GM12878 (cell line): ENCODE measurements at regions not wholly inside any gene's neighbourhood (a gene's known extent, or its start where the extent isn't known, plus 50 kb on each side); places are given as distances from the start of the nearest gene placed in this dataset.
A peak's percentile ranks its signal among the peaks of the same experiment; 100 is the strongest.

ENCODE experiments used
- ATAC-seq: fragments of 200-7000 bp; cut with Tn5 transposase; 3 replicates; pipeline ENCODE4 v1.9.1; 2020; ENCODE audit warnings: mild to moderate bottlenecking, moderate library complexity
- BruUV-seq: library from RNA; stranded (reverse); fragments of 400-500 nt; replicated peaks from 2 replicates; lab custom pipeline; 2021; lab: Mats Ljungman, UMichigan
- CTCF ChIA-PET: fragments of 300-600 bp; sonication (Branson Sonifier 250); formaldehyde crosslinking; extraction: SDS; loops from one replicate; lab custom pipeline; 2021; ENCODE audit warnings: inconsistent platforms; lab: Yijun Ruan, JAX
- POLR2A ChIA-PET: fragments of 350-600 bp; formaldehyde crosslinking; extraction: SDS; loops from one replicate; lab custom pipeline; 2021; ENCODE audit warnings: inconsistent platforms; lab: Charles Lee
- RAD21 ChIA-PET: fragments of 300-600 bp; sonication (Branson Sonifier 250); formaldehyde crosslinking; loops from one replicate; lab custom pipeline; 2023; ENCODE audit warnings: antibody characterized with exemption; ENCODE audit not compliant: unreplicated experiment; lab: Charles Lee
- SMC1A ChIA-PET: fragments of 300-600 bp; sonication (Branson Sonifier 250); formaldehyde crosslinking; loops from one replicate; lab custom pipeline; 2023; ENCODE audit not compliant: unreplicated experiment, uncharacterized antibody; lab: Charles Lee
- DNase-seq: peaks from one replicate; pipeline ENCODE4 v3.0.0-alpha.2; 2011; ENCODE audit warnings: low read depth, low spot score
- FAIRE-seq: peaks from 3 replicates; lab custom pipeline; 2011; peaks lifted over from hg19 to GRCh38; lab: Jason Lieb, UNC
- H2AFZ ChIP-seq: 2 replicates; pipeline ENCODE4 v1.6.0; 2011; ENCODE audit warnings: low read depth, low read length, control low read depth; ENCODE audit not compliant: control insufficient read depth
- H3K27ac ChIP-seq: 2 replicates; pipeline ENCODE4 v1.5.1; 2011; ENCODE audit warnings: control low read depth; ENCODE audit not compliant: control insufficient read depth, insufficient read depth
- H3K27me3 ChIP-seq, 2 experiments: replicated peaks in 1 of 2; 2 replicates each; pipeline versions ENCODE4 v1.6.0 to v1.6.1; 2011; ENCODE audit warnings: low read length in 1 of 2; ENCODE audit not compliant: control insufficient read depth in 2 of 2, insufficient read depth in 2 of 2
- H3K36me3 ChIP-seq, 2 experiments: 2 replicates each; pipeline ENCODE4 v1.5.1; 2011; ENCODE audit warnings: low read length in 1 of 2; ENCODE audit not compliant: control insufficient read depth in 2 of 2, insufficient read depth in 2 of 2
- H3K4me1 ChIP-seq: 2 replicates; pipeline ENCODE4 v1.6.1; 2011; ENCODE audit warnings: mild to moderate bottlenecking, low read length, moderate library complexity, mixed read lengths; ENCODE audit not compliant: control insufficient read depth, insufficient read depth
- H3K4me2 ChIP-seq: 2 replicates; pipeline ENCODE4 v1.6.0; 2011; ENCODE audit warnings: control low read depth; ENCODE audit not compliant: control insufficient read depth, insufficient read depth
- H3K4me3 ChIP-seq: fragments of 200-600 bp; sonication (generic); 2 replicates; pipeline ENCODE4 v1.5.1; 2016
- H3K79me2 ChIP-seq: 2 replicates; pipeline ENCODE4 v1.6.0; 2011; ENCODE audit warnings: low read length; ENCODE audit not compliant: control insufficient read depth, insufficient read depth
- H3K9ac ChIP-seq: 2 replicates; pipeline ENCODE4 v1.8.0; 2011; ENCODE audit warnings: low read length, control low read depth, mixed read lengths; ENCODE audit not compliant: control insufficient read depth, insufficient read depth
- H3K9me3 ChIP-seq: replicated peaks from 3 replicates; pipeline ENCODE4 v1.5.1; 2011; ENCODE audit warnings: mild to moderate bottlenecking, low read length; ENCODE audit not compliant: control insufficient read depth, insufficient read depth
- H4K20me1 ChIP-seq: 2 replicates; pipeline ENCODE4 v1.6.0; 2011; ENCODE audit not compliant: control insufficient read depth, insufficient read depth
- ATF3 ChIP-seq: IDR thresholded peaks from 2 replicates; pipeline ENCODE4 v1.6.1; 2011; ENCODE audit warnings: low read depth, mild to moderate bottlenecking, low read length, moderate library complexity, borderline replicate concordance; ENCODE audit errors: extremely low read depth
- KDM1A ChIP-seq: fragments of 200-600 bp; sonication (generic); IDR thresholded peaks from 2 replicates; pipeline ENCODE4 v1.6.1; 2016; ENCODE audit warnings: borderline replicate concordance
- MXI1 ChIP-seq: fragments of 150-350 bp; IDR thresholded peaks from 2 replicates; pipeline ENCODE4 v1.6.1; 2011; ENCODE audit warnings: low read depth, mild to moderate bottlenecking, inconsistent platforms, low read length, improper control_type of control experiment
- RAD21 ChIP-seq: IDR thresholded peaks from 2 replicates; pipeline ENCODE4 v1.6.1; 2011; ENCODE audit warnings: mild to moderate bottlenecking, low read depth, low read length, moderate library complexity; ENCODE audit not compliant: insufficient read depth
- ZNF592 ChIP-seq: fragments of 450-650 bp; IDR thresholded peaks from 2 replicates; pipeline ENCODE4 v1.6.1; 2017; ENCODE audit warnings: mild to moderate bottlenecking, moderate library complexity
- ZSCAN29 ChIP-seq: fragments of 450-650 bp; IDR thresholded peaks from 2 replicates; pipeline ENCODE4 v1.6.1; 2017; ENCODE audit warnings: mild to moderate bottlenecking, moderate library complexity
- WGBS: methylation state at CpG from one replicate; pipeline ENCODE4 v1.1.6; 2016; ENCODE audit warnings: low lambda C conversion rate; ENCODE audit not compliant: insufficient replicate concordance, insufficient coverage; ENCODE audit errors: missing lambda C conversion rate; 5-methylcytosine and 5-hydroxymethylcytosine counted together
- in situ Hi-C: fragments of 300-500 bp; cut with MboI; formaldehyde crosslinking; loops from 9 replicates; pipeline ENCODE4 v1.14.3; 2018; ENCODE audit warnings: mixed read lengths
- intact Hi-C: fragments of 100-400 bp; cut with micrococcal nuclease; formaldehyde crosslinking; loops from one replicate; pipeline ENCODE4 v1.14.2; 2022; ENCODE audit not compliant: unreplicated experiment

- 50% methylated on average over 6 of the region's 6 CpGs for WGBS
- Histone ChIP-seq H3K9me3 (no peaks in the 10 kb centered on the region), H3K4me2 (no peak overlapping the region), H3K36me3 (no peaks in the 10 kb centered on the region), H2AFZ (no peak overlapping the region), H3K79me2 (no peaks in the 10 kb centered on the region), H3K4me1 (no peaks in the 10 kb centered on the region), H3K4me3 (no peak overlapping the region), H3K27ac (no peak overlapping the region), H4K20me1 (no peaks in the 10 kb centered on the region), H3K9ac (no peak overlapping the region), H3K27me3 (no peaks in the 10 kb centered on the region)
- intact Hi-C loops (no loop called here), in situ Hi-C loops (no loop called here)
- ATAC-seq = no peak
- no peak for DNase-seq
- ChIA-PET SMC1A (no interaction called here), RAD21 (interaction anchor here (1.2 kb wide), 1 partner anchor 9 kb away, joined by 3 read pairs; no protein-coding TSS in a partner anchor), POLR2A (no interaction called here), CTCF (no interaction called here)
- FAIRE-seq = no peak
- no TSS peak for BruUV-seq
- TF ChIP-seq ATF3 = no peak
- TF ChIP-seq RAD21 = no peak
- no peak for TF ChIP-seq KDM1A
These were observed 60.2 kb downstream of the LSMEM1 start for GRCh38 chr7:112540839-112541577.

GRCh38 chr7:112546723-112547513 lies 66.1 kb downstream of the LSMEM1 start:
- FAIRE-seq (no peak), DNase-seq (no peak), ATAC-seq (no peak)
- in situ Hi-C loops = loop anchor here (5.0 kb wide), 1 partner anchor 875 kb away; no protein-coding TSS in a partner anchor
- RAD21 ChIA-PET = interaction anchor here (0.6 kb wide), 1 partner anchor 165 kb away, joined by 3 read pairs; no protein-coding TSS in a partner anchor
- no peaks in the 10 kb centered on the region for H3K79me2 ChIP-seq
- SMC1A ChIA-PET = no interaction called here
- intact Hi-C loops = no loop called here
- CTCF ChIA-PET = interaction anchor here (0.6 to 1.3 kb wide), 3 partner anchors 51 to 940 kb away, joined by 3 read pairs; no protein-coding TSS in a partner anchor
- no peaks in the 10 kb centered on the region for H4K20me1 ChIP-seq
- POLR2A ChIA-PET = no interaction called here
- no peaks in the 10 kb centered on the region for H3K4me1 ChIP-seq
- H3K4me2 ChIP-seq = no peak overlapping the region
- no peak overlapping the region for H2AFZ ChIP-seq
- 70% methylated on average over 25 of the region's 25 CpGs for WGBS
- BruUV-seq = no TSS peak
- no peak overlapping the region for H3K27ac ChIP-seq
- H3K36me3 ChIP-seq = no peaks in the 10 kb centered on the region
- no peak overlapping the region for H3K4me3 ChIP-seq
- H3K9ac ChIP-seq = no peak overlapping the region
- no peaks in the 10 kb centered on the region for H3K9me3 ChIP-seq
- no peaks in the 10 kb centered on the region; a peak in 1 of 4 replicates for H3K27me3 ChIP-seq
- TF ChIP-seq RAD21 = 0 out of 2 replicates have a peak, but pooled peaks have one; percentile 13
- no peak for TF ChIP-seq ZNF592
- TF ChIP-seq ZSCAN29 = no peak
- TF ChIP-seq MXI1 = no peak
